AML-193 (cell line): ENCODE measurements at regions not wholly inside any gene's neighbourhood (a gene's known extent, or its start where the extent isn't known, plus 50 kb on each side); places are given as distances from the start of the nearest gene placed in this dataset.

Source experiments
- DNase-seq, 2 experiments: peaks; one replicate each; lab custom pipeline; 2025; lab: John Stamatoyannopoulos, UW

DNA sequence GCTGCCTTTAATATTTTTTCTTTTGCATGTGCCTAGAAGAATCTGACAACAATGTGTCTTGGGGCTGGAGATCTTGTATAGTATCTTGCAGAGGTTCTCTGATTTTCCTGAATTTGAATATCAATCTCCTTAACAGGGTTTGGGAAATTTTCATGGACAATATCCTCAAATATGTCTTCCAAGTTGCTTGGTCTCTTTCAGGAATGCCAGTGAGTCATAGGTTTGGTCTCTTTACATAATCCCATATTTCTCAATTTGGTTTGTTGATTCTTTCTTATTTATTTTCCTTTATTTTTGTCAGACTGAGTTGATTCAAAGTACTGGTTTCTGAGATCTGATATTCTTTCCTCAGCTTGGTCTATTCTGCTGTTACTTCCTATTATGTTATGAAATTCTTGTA lies 208.7 kb upstream of the GLI3 start:
- DNase-seq: no peak

- DNase-seq: no peak
Measured at GRCh38 chr7:42440951-42441350, 203.9 kb upstream of the GLI3 start.

DNA sequence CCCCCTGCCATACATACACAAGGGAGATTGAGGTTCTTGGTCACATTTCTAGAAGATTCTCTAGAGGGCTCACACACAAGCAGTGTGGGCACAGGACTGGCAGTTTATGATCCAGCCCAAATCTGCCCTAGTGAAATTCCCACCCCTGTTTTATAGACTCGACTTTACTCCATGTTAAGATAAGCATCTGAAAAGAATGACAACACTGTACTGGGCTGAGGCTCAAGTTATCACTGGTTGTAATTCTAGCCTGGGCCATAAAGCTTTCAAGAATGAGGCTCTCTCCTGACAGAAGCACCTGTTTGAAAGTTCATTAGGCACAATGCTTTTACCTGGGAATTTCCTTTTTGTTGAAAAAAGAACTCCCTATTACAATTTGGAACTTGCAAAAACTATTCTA lies 195.6 kb upstream of the GLI3 start:
- DNase-seq: no peak

- DNase-seq: no peak
Measured at GRCh38 chr7:42431873-42432272, 194.9 kb upstream of the GLI3 start.

- DNase-seq: no peak
Measured at GRCh38 chr7:42429339-42429738, 192.3 kb upstream of the GLI3 start.

GRCh38 chr7:42426163-42426562 lies 189.2 kb upstream of the GLI3 start:
- no peak for DNase-seq

DNA sequence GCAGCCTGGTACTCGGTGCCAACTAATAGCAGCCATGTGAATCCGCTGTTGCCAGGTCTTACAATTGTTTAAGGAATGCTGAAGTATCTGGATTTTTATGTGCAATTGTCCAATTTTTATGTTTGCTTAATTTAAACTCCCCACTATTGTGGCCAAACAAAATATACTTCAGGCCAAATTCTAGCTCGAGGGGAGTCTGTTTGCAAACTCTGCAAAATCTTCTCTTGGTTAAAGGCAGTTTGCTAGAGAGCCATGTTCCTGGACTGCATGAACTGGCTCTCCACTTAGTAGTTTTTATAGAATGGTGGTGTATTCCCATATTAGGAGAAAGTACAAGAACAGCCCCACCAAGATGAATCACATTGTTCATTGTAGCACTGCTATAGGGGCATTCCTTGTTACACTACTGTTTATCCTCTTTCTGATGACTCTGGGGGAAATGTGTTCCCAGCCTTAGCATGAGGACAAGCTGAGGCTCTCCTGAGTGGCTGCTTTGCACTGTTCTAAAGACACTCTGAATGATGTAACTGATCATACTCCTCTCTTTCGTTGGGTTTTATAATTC lies 178.0 kb upstream of the GLI3 start:
- DNase-seq: no peak

DNA sequence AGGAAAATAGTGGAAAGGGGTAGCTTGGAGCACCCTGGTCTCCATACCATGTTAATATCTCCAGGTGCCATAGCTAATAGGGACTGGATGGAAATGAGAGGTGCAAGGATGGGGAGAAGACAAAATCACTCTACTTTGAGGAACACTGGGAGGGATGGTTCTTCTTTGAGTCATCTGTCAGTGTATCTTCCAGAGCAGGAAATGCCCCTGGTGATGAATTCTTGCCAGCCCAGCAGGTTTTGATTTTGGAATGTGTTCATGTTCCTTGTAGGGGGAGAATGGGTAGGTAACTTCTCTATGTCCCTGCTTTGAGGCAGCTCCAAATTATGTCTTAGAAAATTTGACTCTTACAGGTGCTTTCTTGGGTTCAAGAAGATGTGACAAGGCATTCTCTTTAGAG lies 177.0 kb upstream of the GLI3 start:
- no peak for DNase-seq

DNA sequence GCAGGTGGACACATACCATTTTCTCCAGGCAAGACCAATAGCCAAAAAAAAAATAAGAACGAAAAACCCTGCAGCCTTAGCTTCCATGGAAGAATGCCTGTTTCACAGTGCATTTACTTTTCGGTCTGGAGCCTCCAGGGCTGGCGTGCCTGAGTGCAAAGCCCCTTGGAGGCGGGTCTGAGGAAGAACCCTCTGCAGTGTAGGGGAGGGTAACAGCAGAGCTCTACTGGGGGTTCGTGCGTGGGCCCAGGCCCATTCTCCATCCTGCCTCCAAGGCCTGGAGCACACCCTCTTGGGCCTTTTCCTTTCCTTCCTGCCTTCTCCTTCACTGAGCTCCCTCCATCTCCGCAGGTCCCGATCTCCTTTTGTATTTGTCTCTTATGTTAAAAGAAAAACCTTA lies 172.3 kb upstream of the GLI3 start:
- no peak for DNase-seq

GRCh38 chr7:42407833-42408232 lies 170.8 kb upstream of the GLI3 start:
- DNase-seq: no peak

DNA sequence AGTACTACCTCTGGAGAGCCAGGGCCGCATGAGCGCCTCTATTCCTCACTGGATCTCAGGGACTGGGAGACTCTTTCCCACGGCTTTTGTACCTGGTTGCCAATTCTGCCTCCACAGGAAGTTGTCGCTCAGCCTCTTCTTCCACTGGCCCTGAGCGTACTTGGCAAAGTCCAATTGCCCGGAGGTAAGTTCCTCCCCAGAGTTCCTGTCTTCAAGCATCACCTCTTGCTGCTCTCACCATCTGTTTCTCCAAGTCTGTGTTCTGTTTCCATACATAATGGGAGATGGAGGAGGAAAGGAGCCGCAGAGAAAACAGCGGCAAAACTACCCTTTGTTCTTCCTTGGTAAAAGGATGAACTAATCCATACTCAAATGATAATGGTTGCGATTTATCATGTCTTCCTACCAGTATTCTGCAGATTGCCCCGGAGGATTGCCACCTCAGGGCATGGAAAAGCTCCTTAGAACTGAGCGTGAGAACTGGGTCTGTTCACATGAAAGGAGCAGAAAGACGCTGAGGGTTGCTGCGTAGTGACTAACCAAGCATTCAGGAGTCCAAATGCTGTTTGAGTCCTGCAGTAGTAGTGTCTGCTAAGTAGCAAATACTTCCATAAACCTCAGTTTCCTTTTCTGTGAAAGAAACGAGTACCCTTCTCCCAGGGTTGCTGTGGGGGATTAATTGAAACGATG lies 170.2 kb upstream of the GLI3 start:
- no peak for DNase-seq

GRCh38 chr7:42406358-42406757 lies 169.3 kb upstream of the GLI3 start:
- no peak for DNase-seq

- DNase-seq: no peak
Measured at GRCh38 chr7:42405782-42406181, 168.8 kb upstream of the GLI3 start.

DNA sequence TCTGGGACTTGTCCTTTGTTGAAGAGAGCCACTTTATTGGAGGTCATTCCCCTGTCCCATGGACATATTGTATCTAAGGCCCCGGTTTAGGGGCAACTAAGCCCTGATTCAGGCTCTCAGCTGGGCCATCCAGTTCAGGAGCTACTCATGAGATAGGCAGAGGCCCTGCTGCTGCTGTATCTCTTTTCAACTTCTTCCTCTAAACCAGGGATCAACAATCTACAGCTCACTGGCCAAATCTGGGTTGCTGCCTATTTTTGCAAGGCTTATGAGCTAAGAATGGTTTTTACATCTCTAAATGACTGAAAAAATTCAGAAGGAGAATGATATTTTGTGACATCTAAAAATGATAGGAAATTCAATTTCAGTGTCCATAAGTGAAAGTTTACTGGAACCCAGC lies 166.8 kb upstream of the GLI3 start:
- DNase-seq: no peak

DNA sequence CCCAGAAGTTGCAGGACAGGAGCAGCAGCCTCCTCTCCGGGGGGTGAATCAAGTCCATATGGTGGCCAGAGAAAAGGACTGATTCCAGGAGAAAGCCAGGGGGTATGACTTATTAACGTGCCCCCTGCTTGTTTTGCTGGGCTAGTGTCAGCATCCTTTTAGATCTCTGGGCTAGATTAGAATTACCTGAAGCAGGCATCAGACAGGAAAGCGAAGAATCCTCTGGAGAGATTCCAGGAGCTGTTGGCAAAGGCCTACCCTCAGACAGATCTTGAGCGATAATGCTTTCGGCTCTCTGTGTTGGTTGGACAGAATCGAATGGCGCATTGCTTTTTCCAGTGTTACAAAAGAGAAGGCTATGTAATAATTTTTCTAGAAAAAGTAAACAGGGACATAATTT lies 164.0 kb upstream of the GLI3 start:
- DNase-seq: no peak

DNA sequence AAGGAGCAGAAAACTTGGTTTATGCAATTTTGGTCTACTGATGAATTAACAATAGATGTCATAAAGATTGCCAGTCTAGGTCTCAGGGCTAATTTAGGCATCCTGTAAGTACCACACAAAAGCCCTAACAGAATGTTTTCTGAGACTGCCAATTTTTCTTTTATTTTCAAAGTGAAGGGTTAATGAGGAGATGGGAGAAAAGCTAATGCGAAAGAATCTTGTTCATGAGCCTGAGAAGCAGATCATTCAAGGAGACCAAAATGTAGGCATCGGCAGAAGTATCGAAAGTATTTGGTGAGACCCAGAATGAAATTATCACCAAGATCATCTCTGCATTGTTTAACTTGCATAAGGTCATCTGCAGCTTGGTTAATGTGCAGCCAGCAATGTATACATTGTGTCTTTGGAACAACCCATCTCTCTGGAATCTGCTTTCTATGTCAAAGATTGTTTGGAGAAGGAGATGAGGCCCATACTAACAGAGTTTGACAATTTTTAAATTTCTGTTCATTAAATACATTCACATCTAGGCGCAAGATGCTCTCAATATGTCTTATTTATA lies 163.3 kb upstream of the GLI3 start:
- no peak for DNase-seq

DNA sequence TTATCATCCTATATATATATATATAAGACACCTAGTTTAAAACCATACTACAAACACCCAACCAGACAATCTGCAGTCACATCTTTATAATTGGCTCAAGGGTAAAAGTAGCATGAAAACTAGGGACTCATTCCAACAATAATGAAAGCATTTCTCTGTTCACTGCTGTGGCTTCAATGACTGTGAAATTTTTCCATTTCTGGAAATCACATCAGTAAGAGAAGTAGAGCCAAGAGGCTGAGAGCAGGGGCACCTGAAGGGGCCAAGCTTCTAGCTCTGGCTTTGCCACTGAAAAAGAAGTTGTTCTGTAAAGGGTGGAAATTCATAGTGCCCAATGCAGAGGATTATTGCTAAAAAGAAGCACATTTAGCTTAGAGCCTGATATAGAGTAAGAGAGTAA lies 158.6 kb upstream of the GLI3 start:
- DNase-seq: no peak

DNA sequence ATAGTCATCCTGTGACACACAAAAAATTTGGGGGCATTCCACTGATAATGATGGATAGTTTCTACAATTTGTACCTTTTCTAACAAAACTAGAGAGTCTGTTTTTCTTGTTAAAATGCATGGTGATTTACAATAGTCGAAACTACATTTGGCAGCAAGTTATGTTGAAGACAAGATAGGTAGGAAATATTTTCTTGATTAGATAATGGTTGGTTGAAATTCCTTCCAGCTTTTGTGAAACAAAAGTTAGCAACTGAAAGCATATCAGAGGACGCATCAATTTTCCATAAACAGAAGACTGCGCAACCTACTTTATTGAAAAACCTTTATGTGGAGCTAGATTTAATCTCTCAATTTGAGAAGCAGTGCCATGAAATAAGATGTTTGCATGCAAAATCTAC lies 155.8 kb upstream of the GLI3 start:
- no peak for DNase-seq

GRCh38 chr7:42389697-42390096 lies 152.7 kb upstream of the GLI3 start:
- no peak for DNase-seq

DNA sequence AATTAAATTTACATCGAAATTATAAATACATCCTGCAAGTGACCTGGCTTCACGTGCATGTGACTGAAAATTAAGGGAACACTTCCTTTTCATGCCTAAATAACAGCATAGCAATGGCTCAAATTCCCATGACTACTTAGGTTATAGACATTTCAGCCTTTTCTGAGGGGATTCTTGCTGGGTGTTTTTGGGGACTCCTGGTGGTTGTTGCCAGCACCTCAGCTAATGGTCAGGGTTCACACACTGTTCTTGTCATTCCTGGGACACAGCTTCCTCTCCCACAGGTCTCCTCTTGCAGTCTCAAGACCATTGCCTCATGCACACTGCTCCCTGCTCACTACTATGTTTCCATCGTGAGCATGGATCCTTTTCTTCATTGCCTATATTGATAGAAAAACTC lies 148.9 kb upstream of the GLI3 start:
- DNase-seq: no peak

DNA sequence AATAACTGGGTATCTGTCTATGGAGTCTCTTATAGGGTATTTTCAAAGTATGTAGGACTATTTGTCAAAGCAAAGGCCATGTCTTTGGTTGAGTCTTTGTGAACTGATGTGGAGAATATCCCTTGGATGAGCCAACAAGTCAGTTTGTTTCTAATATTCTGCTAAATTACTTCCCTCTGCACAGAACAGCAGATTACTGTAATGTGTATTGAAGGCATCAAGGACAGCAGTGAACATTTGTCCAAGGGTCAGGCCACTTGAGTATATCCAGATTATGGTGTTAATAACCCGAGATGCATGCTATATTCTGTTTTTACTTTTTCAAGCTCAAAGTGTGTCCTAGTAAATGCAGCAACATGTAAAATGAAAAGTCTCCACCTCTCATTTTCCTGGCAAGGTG lies 144.2 kb upstream of the GLI3 start:
- DNase-seq: no peak

GRCh38 chr7:42380401-42380800 lies 143.4 kb upstream of the GLI3 start:
- DNase-seq: no peak

DNA sequence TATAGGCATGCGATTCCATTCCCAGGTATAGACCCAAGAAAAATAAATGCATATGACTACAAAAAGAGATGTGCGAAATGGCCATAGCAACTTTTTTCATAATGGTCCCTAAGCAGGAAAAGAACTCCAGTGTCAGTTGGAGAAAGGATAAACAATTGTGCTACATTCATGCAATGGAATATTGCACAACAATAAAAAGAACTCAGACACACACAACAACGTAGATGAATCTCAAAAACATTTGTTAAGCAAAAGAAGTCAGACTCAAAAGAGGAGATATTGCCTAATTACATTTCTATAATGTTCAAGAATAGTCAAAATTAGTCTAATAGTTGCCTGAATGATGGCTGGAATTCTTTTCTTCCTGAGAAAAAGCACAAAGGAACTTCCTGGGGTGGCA lies 141.1 kb upstream of the GLI3 start:
- DNase-seq: no peak

GRCh38 chr7:42373285-42373684 lies 136.3 kb upstream of the GLI3 start:
- no peak for DNase-seq
